ENCODE measurements at regions not wholly inside any gene's neighbourhood (a gene's known extent, or its start where the extent isn't known, plus 50 kb on each side); places are given as distances from the start of the nearest gene placed in this dataset.

GRCh38 chr17:69620363-69620762 lies 205.9 kb downstream of the MAP2K6 start:
- H3K36me3 ChIP-seq (ENCODE audit: insufficient read depth, low read length) = no peaks in the 10 kb centered on the region
- no peaks in the 10 kb centered on the region for H3K9me3 ChIP-seq (ENCODE audit: control insufficient read depth in 1 of 2, low read length in 2 of 2)
- H3K4me1 ChIP-seq (ENCODE audit: insufficient read depth, low read length) = no peaks in the 10 kb centered on the region
- H3K4me1 Mint-ChIP-seq = no peaks in the 10 kb centered on the region
- intact Hi-C loops (cut with micrococcal nuclease) = no loop called here
- H3K27ac Mint-ChIP-seq = no peak overlapping the region
- no peaks in the 10 kb centered on the region for H3K27me3 ChIP-seq (ENCODE audit: insufficient read depth, low read length)
- H3K4me3 Mint-ChIP-seq = no peak overlapping the region
- peaks cover 2 to 5% of the 10 kb centered on the region in 2 donors for H3K27me3 Mint-ChIP-seq
- ChIA-PET CTCF (ENCODE audit: partially characterized antibody) (no interaction called here), POLR2A (ENCODE audit: partially characterized antibody) (no interaction called here)
- no peak for DNase-seq
- H3K36me3 Mint-ChIP-seq = no peaks in the 10 kb centered on the region
- H3K4me3 ChIP-seq (ENCODE audit: low read length in 2 of 2) = no peak overlapping the region
- peaks cover 0 to 23% (median 8%) of the 10 kb centered on the region in 8 donors for H3K9me3 Mint-ChIP-seq
- no peak overlapping the region for H3K27ac ChIP-seq (ENCODE audit: low read depth, low read length)

GRCh38 chr17:69625474-69625873 lies 211.0 kb downstream of the MAP2K6 start:
- Histone ChIP-seq H3K4me3 (ENCODE audit: low read length in 2 of 2) (no peak overlapping the region), H3K27me3 (ENCODE audit: insufficient read depth, low read length) (no peaks in the 10 kb centered on the region), H3K27ac (ENCODE audit: low read depth, low read length) (no peak overlapping the region), H3K9me3 (ENCODE audit: control insufficient read depth in 1 of 2, low read length in 2 of 2) (no peaks in the 10 kb centered on the region), H3K36me3 (ENCODE audit: insufficient read depth, low read length) (no peaks in the 10 kb centered on the region), H3K4me1 (ENCODE audit: insufficient read depth, low read length) (no peaks in the 10 kb centered on the region)
- ChIA-PET CTCF (ENCODE audit: partially characterized antibody) (no interaction called here), POLR2A (ENCODE audit: partially characterized antibody) (no interaction called here)
- no peak overlapping the region for H3K4me3 Mint-ChIP-seq
- no peaks in the 10 kb centered on the region for H3K4me1 Mint-ChIP-seq
- no peak for DNase-seq
- H3K36me3 Mint-ChIP-seq = no peaks in the 10 kb centered on the region
- peaks cover 5% of the 10 kb centered on the region in 2 donors for H3K27me3 Mint-ChIP-seq
- H3K9me3 Mint-ChIP-seq = peaks cover 2 to 20% (median 9%) of the 10 kb centered on the region in 8 donors
- no peak overlapping the region for H3K27ac Mint-ChIP-seq
- intact Hi-C loops (cut with micrococcal nuclease) = no loop called here

GRCh38 chr17:69630056-69630635 lies 215.6 kb downstream of the MAP2K6 start:
- H3K27ac Mint-ChIP-seq = no peak overlapping the region
- Histone ChIP-seq H3K9me3 (ENCODE audit: control insufficient read depth in 1 of 2, low read length in 2 of 2) (no peaks in the 10 kb centered on the region), H3K4me1 (ENCODE audit: insufficient read depth, low read length) (no peaks in the 10 kb centered on the region), H3K4me3 (ENCODE audit: low read length in 2 of 2) (no peak overlapping the region), H3K27ac (ENCODE audit: low read depth, low read length) (no peak overlapping the region), H3K36me3 (ENCODE audit: insufficient read depth, low read length) (no peaks in the 10 kb centered on the region), H3K27me3 (ENCODE audit: insufficient read depth, low read length) (no peaks in the 10 kb centered on the region)
- ChIA-PET CTCF (ENCODE audit: partially characterized antibody) (no interaction called here), POLR2A (ENCODE audit: partially characterized antibody) (no interaction called here)
- no peaks in the 10 kb centered on the region for H3K4me1 Mint-ChIP-seq
- intact Hi-C loops (cut with micrococcal nuclease) = no loop called here
- DNase-seq = no peak
- H3K27me3 Mint-ChIP-seq = peaks cover 2 to 3% of the 10 kb centered on the region in 2 donors
- H3K9me3 Mint-ChIP-seq = peaks cover 4 to 14% (median 7%) of the 10 kb centered on the region in 8 donors
- no peaks in the 10 kb centered on the region for H3K36me3 Mint-ChIP-seq
- H3K4me3 Mint-ChIP-seq = no peak overlapping the region

- no peaks in the 10 kb centered on the region for H3K4me1 Mint-ChIP-seq
- no peaks in the 10 kb centered on the region for H3K36me3 Mint-ChIP-seq
- H3K4me3 ChIP-seq (ENCODE audit: low read length in 2 of 2) = no peak overlapping the region
- no peak overlapping the region for H3K27ac Mint-ChIP-seq
- no peak for DNase-seq
- intact Hi-C loops (cut with micrococcal nuclease) = no loop called here
- H3K9me3 ChIP-seq (ENCODE audit: control insufficient read depth in 1 of 2, low read length in 2 of 2) = no peaks in the 10 kb centered on the region
- no peak overlapping the region for H3K27ac ChIP-seq (ENCODE audit: low read depth, low read length)
- H3K27me3 Mint-ChIP-seq = peaks cover 0 to 2% of the 10 kb centered on the region in 2 donors
- no peaks in the 10 kb centered on the region for H3K36me3 ChIP-seq (ENCODE audit: insufficient read depth, low read length)
- no peaks in the 10 kb centered on the region for H3K27me3 ChIP-seq (ENCODE audit: insufficient read depth, low read length)
- ChIA-PET POLR2A (ENCODE audit: partially characterized antibody) (no interaction called here), CTCF (ENCODE audit: partially characterized antibody) (no interaction called here)
- no peaks in the 10 kb centered on the region for H3K4me1 ChIP-seq (ENCODE audit: insufficient read depth, low read length)
- peaks cover 0 to 13% (median 9%) of the 10 kb centered on the region in 8 donors for H3K9me3 Mint-ChIP-seq
- H3K4me3 Mint-ChIP-seq = no peak overlapping the region
Observed at GRCh38 chr17:69634844-69635243, 220.3 kb downstream of the MAP2K6 start.

- H3K27ac Mint-ChIP-seq = no peak overlapping the region
- Histone ChIP-seq H3K9me3 (ENCODE audit: control insufficient read depth in 1 of 2, low read length in 2 of 2) (no peaks in the 10 kb centered on the region), H3K4me3 (ENCODE audit: low read length in 2 of 2) (no peak overlapping the region), H3K27ac (ENCODE audit: low read depth, low read length) (no peak overlapping the region), H3K27me3 (ENCODE audit: insufficient read depth, low read length) (no peaks in the 10 kb centered on the region), H3K36me3 (ENCODE audit: insufficient read depth, low read length) (no peaks in the 10 kb centered on the region), H3K4me1 (ENCODE audit: insufficient read depth, low read length) (no peaks in the 10 kb centered on the region)
- peaks cover 0 to 3% (median 0%) of the 10 kb centered on the region in 8 donors for H3K9me3 Mint-ChIP-seq
- intact Hi-C loops (cut with micrococcal nuclease) = no loop called here
- ChIA-PET CTCF (ENCODE audit: partially characterized antibody) (no interaction called here), POLR2A (ENCODE audit: partially characterized antibody) (no interaction called here)
- H3K36me3 Mint-ChIP-seq = no peaks in the 10 kb centered on the region
- no peaks in the 10 kb centered on the region for H3K4me1 Mint-ChIP-seq
- no peak overlapping the region for H3K4me3 Mint-ChIP-seq
- no peak for DNase-seq
- H3K27me3 Mint-ChIP-seq = no peaks in the 10 kb centered on the region
Observed at GRCh38 chr17:69637446-69638156, 223.1 kb downstream of the MAP2K6 start.

- no peaks in the 10 kb centered on the region for H3K4me1 Mint-ChIP-seq
- Histone ChIP-seq H3K4me1 (ENCODE audit: insufficient read depth, low read length) (no peaks in the 10 kb centered on the region), H3K27ac (ENCODE audit: low read depth, low read length) (no peak overlapping the region), H3K4me3 (ENCODE audit: low read length in 2 of 2) (no peak overlapping the region), H3K9me3 (ENCODE audit: control insufficient read depth in 1 of 2, low read length in 2 of 2) (no peaks in the 10 kb centered on the region), H3K27me3 (ENCODE audit: insufficient read depth, low read length) (no peaks in the 10 kb centered on the region), H3K36me3 (ENCODE audit: insufficient read depth, low read length) (no peaks in the 10 kb centered on the region)
- no peaks in the 10 kb centered on the region for H3K36me3 Mint-ChIP-seq
- POLR2A ChIA-PET (ENCODE audit: partially characterized antibody) = no interaction called here
- peaks cover 0 to 5% (median 0%) of the 10 kb centered on the region in 8 donors for H3K9me3 Mint-ChIP-seq
- no peak overlapping the region for H3K4me3 Mint-ChIP-seq
- CTCF ChIA-PET (ENCODE audit: partially characterized antibody) = no interaction called here
- H3K27ac Mint-ChIP-seq = no peak overlapping the region
- no peak for DNase-seq
- no peaks in the 10 kb centered on the region for H3K27me3 Mint-ChIP-seq
- intact Hi-C loops (cut with micrococcal nuclease) = no loop called here
Observed at GRCh38 chr17:69639096-69639495, 224.6 kb downstream of the MAP2K6 start.

GRCh38 chr17:69640073-69640472 lies 225.6 kb downstream of the MAP2K6 start:
- Histone ChIP-seq H3K27me3 (ENCODE audit: insufficient read depth, low read length) (no peaks in the 10 kb centered on the region), H3K4me3 (ENCODE audit: low read length in 2 of 2) (no peak overlapping the region), H3K27ac (ENCODE audit: low read depth, low read length) (no peak overlapping the region), H3K36me3 (ENCODE audit: insufficient read depth, low read length) (no peaks in the 10 kb centered on the region), H3K9me3 (ENCODE audit: control insufficient read depth in 1 of 2, low read length in 2 of 2) (no peaks in the 10 kb centered on the region), H3K4me1 (ENCODE audit: insufficient read depth, low read length) (no peaks in the 10 kb centered on the region)
- Mint-ChIP-seq H3K27me3 (no peaks in the 10 kb centered on the region), H3K4me1 (no peaks in the 10 kb centered on the region), H3K4me3 (no peak overlapping the region), H3K9me3 (peaks cover 0 to 5% (median 0%) of the 10 kb centered on the region in 8 donors), H3K27ac (no peak overlapping the region), H3K36me3 (no peaks in the 10 kb centered on the region)
- CTCF ChIA-PET (ENCODE audit: partially characterized antibody) = no interaction called here
- intact Hi-C loops (cut with micrococcal nuclease) = loop anchor here (10.0 kb wide), 1 partner anchor 65 kb away; no protein-coding TSS in a partner anchor
- DNase-seq = no peak
- POLR2A ChIA-PET (ENCODE audit: partially characterized antibody) = no interaction called here
